HG03342 (cell line): ENCODE measurements at regions not wholly inside any gene's neighbourhood (a gene's known extent, or its start where the extent isn't known, plus 50 kb on each side); places are given as distances from the start of the nearest gene placed in this dataset.

Source experiments
- ATAC-seq: cut with Tn5 transposase; IDR thresholded peaks from one replicate; pipeline ENCODE4 v1.9.1; 2021; ENCODE audit warnings: mild to moderate bottlenecking, moderate library complexity; ENCODE audit not compliant: unreplicated experiment

GRCh38 chr3:194961149-194961548 lies 275.5 kb downstream of the FAM43A start:
- no peak for ATAC-seq

GRCh38 chr3:194961571-194961970 lies 275.9 kb downstream of the FAM43A start:
- no peak for ATAC-seq

GRCh38 chr3:194962056-194962455 lies 276.4 kb downstream of the FAM43A start:
- no peak for ATAC-seq

- ATAC-seq, result no peak
These were observed 279.1 kb downstream of the FAM43A start for GRCh38 chr3:194964809-194965208.

GRCh38 chr3:194967151-194968117 lies 281.8 kb downstream of the FAM43A start:
- no peak for ATAC-seq

DNA sequence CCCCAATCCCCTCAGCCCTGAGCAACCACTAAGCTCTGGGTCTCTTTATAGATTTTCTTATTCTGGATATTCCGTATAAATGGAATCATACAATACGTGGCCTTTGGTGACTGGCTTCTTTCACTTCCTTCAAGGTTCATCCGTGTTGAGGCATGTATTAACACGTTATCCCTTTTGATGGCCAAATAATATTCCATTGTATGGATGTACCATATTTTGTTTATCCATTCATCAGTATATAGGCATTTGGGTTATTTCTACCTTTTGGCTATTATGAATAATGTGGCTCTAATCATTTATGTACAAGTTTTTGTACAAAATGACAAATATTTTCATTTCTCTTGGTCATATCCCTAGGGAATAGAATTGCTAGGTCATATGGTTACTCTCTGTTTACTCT lies 284.4 kb downstream of the FAM43A start:
- ATAC-seq, result no peak

- no peak for ATAC-seq
These were observed 285.3 kb downstream of the FAM43A start for GRCh38 chr3:194971009-194971408.

- no peak for ATAC-seq
These were observed 286.3 kb downstream of the FAM43A start for GRCh38 chr3:194971965-194972364.

- no peak for ATAC-seq
These were observed 287.0 kb downstream of the FAM43A start for GRCh38 chr3:194972641-194973040.

- no peak for ATAC-seq
These were observed 287.8 kb downstream of the FAM43A start for GRCh38 chr3:194973366-194974000.

DNA sequence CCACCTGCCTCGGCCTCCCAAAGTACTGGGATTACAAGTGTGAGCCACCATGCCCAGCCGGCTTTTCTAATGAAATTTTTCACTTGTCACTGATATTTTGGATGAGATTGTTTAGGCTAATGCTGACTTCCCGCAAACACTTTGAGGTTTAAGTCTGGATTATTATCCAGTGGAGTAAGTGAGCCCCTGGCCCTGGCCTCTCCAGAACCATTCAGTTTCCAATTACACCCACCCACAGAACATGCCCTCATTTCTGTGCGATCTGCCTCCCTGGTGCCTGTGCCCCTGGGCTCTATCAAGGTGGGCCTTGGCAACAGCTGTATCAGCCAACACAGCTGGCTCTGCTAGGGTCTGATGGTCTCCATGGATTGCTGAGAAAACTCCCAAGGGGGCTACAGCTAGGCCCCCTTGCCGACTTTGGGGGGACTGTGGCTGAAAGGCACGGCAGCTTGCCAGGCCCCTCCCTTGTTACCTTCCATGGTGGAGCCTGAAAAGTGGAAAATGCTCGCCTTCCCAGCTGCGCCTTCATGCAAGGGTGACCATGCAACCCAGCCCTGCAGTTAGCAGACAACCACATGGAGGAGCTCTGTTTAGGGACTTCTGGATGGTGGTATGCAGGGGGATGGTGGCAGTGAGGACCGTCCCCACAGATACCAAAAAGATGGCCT lies 288.9 kb downstream of the FAM43A start:
- ATAC-seq, result no peak

DNA sequence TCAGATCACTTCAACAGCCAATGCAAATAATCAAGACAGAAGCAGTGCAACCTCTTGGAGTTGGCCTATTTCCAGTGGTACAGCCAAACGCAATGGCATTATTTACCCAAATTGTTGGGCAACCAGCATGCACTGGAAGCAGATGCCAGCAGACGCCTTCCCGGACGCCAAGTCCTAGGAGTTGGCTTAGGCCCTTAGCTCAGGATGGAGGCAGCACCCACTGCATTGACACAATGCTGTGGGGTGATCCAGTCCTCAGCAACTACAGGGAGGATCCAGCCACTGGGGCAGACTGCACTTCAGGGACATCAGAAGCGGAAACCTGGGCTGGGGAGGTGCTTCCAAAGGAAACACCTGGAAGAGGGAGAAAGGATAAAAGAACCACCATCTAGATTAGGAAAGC lies 290.4 kb downstream of the FAM43A start:
- no peak for ATAC-seq

GRCh38 chr3:194976874-194977273 lies 291.2 kb downstream of the FAM43A start:
- no peak for ATAC-seq

DNA sequence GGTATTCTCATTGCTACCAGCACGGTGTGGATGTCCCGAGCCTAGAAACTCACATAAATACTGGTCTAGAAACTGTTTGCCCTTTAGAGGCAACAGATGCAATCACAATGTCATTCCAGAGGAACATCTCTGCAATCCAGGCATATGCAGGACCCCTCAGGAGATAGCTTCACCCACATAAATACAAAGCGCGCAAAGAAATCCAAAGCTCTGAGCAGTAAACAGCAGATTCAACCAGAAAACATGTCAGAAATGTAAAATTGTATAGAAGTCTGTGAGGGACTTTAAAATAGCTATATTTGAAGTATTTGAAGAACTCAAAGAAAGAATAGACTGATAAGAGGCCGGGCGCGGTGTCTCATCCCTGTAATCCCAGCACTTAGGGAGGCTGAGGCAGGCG lies 291.7 kb downstream of the FAM43A start:
- no peak for ATAC-seq

GRCh38 chr3:194979173-194979572 lies 291.8 kb downstream of the XXYLT1 start:
- no peak for ATAC-seq

DNA sequence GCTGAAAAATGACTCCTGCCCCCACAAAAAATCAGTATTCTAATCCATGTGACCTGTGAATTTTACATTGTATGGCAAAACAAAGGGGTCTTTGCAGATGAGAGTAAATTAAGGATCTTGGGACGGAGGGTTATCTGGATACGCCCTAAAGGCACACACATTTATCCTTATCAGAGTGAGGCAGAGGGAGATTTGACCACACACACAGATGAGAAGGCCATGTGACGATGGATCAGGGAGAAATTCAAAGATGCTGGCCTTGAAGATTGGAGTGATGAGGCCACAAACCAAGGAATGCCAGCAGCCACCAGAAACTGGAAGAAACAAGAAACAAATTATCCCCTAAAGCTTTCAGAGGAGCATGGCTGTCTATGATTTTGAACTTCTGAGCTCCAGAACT lies 288.5 kb downstream of the XXYLT1 start:
- ATAC-seq, result no peak

GRCh38 chr3:194983121-194983520 lies 287.8 kb downstream of the XXYLT1 start:
- ATAC-seq, result no peak

GRCh38 chr3:194983620-194984019 lies 287.3 kb downstream of the XXYLT1 start:
- no peak for ATAC-seq

GRCh38 chr3:194984066-194984465 lies 286.9 kb downstream of the XXYLT1 start:
- ATAC-seq, result no peak

GRCh38 chr3:194984622-194985021 lies 286.3 kb downstream of the XXYLT1 start:
- ATAC-seq, result no peak

DNA sequence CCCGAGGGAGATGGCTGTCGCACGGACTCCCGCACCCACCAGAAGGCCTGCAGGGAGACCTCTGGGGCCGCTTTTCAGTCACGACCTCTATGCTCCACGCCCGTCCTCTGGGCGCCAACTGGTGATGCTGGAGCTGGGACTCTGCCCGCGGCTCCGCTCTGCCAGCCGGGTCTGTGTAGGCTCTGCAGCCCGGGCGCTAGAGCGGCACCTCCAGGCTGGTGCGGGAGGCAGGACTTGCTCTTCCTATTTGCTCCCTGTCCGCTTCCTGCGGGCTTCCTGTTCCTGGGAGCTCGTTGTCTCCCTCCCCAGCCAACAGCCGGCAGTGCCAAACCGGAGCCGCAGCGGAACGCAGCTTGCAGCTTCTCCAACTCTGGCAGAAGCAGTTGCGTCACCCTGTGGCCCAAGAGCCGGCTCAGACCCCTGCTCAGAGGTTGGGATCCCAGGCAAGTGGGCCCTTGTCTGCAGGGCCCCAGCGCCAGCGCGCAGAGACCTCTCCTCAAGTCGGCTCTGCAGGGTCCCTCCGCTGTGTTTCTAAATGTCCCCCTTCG lies 285.9 kb downstream of the XXYLT1 start:
- ATAC-seq, result no peak
